H1 (cell line): ENCODE measurements at regions not wholly inside any gene's neighbourhood (a gene's known extent, or its start where the extent isn't known, plus 50 kb on each side); places are given as distances from the start of the nearest gene placed in this dataset.

Experiments used
- CTCF ChIA-PET: fragments of 300-600 bp; sonication (Branson Sonifier 250); formaldehyde crosslinking; loops from one replicate; lab custom pipeline; 2021; ENCODE audit not compliant: partially characterized antibody; lab: Charles Lee
- POLR2A ChIA-PET: fragments of 300-600 bp; sonication (Branson Sonifier 250); formaldehyde crosslinking; loops from one replicate; lab custom pipeline; 2021; ENCODE audit warnings: inconsistent platforms; ENCODE audit not compliant: partially characterized antibody; lab: Charles Lee
- DNase-seq, 2 experiments: peaks; one replicate each; pipeline versions ENCODE4 v3.0.0 to v3.0.0-alpha.2; 2010 to 2022; ENCODE audit warnings: low spot score in 2 of 2, low read depth in 1 of 2, mixed read lengths in 1 of 2
- FAIRE-seq: peaks from 2 replicates; lab custom pipeline; 2011; peaks lifted over from hg19 to GRCh38; lab: Jason Lieb, UNC
- H2AFZ ChIP-seq: 2 replicates; pipeline ENCODE4 v1.8.1; 2012; ENCODE audit warnings: low read length, inconsistent platforms
- H2AK5ac ChIP-seq: 2 replicates; pipeline ENCODE4 v1.6.1; 2013; ENCODE audit warnings: low read depth, low read length
- H2BK120ac ChIP-seq: replicated peaks from 2 replicates; pipeline ENCODE3; 2013; ENCODE audit warnings: low read depth, low read length, inconsistent platforms
- H2BK12ac ChIP-seq: 2 replicates; pipeline ENCODE4 v1.6.1; 2013; ENCODE audit warnings: low read depth, low read length
- H2BK15ac ChIP-seq: 2 replicates; pipeline ENCODE4 v1.6.1; 2013; ENCODE audit warnings: low read length
- H2BK20ac ChIP-seq: 2 replicates; pipeline ENCODE4 v1.6.1; 2013; ENCODE audit warnings: low read length
- H2BK5ac ChIP-seq: 2 replicates; pipeline ENCODE4 v1.6.1; 2013; ENCODE audit warnings: low read depth, low read length
- H3K14ac ChIP-seq: 2 replicates; pipeline ENCODE4 v1.6.1; 2013; ENCODE audit warnings: inconsistent platforms; ENCODE audit not compliant: insufficient read length
- H3K18ac ChIP-seq: 2 replicates; pipeline ENCODE4 v1.6.1; 2013; ENCODE audit warnings: low read length; ENCODE audit errors: extremely low read depth
- H3K23ac ChIP-seq: 2 replicates; pipeline ENCODE4 v1.6.1; 2013; ENCODE audit warnings: inconsistent platforms; ENCODE audit not compliant: insufficient read length
- H3K23me2 ChIP-seq: 2 replicates; pipeline ENCODE4 v1.6.1; 2013; ENCODE audit warnings: low read depth, low read length
- H3K27ac ChIP-seq: 2 replicates; pipeline ENCODE4 v1.6.1; 2011; ENCODE audit warnings: low read depth, low read length, inconsistent platforms
- H3K27me3 ChIP-seq, 4 experiments: replicated peaks in 1 of 4; 1 replicate in 1 of 4; 2 replicates in 3 of 4; pipeline versions ENCODE4 v1.6.1 to v1.8.1; 2011 to 2013; ENCODE audit warnings: low read length in 3 of 4, mild to moderate bottlenecking in 3 of 4, inconsistent platforms in 2 of 4, mixed read lengths in 2 of 4, moderate library complexity in 1 of 4; ENCODE audit not compliant: control insufficient read depth in 3 of 4, insufficient read depth in 3 of 4; ENCODE audit errors: extremely low read depth in 1 of 4
- H3K36me3 ChIP-seq, 4 experiments: 2 replicates each; pipeline versions ENCODE4 v1.6.1 to v1.8.1; 2011 to 2013; ENCODE audit warnings: mild to moderate bottlenecking in 4 of 4, low read length in 3 of 4, moderate library complexity in 2 of 4, control low read depth in 1 of 4, inconsistent platforms in 1 of 4; ENCODE audit not compliant: insufficient read depth in 4 of 4, control insufficient read depth in 2 of 4
- H3K4ac ChIP-seq: replicated peaks from 2 replicates; pipeline ENCODE3; 2013; ENCODE audit warnings: low read length, low read depth, mixed read lengths, inconsistent platforms; ENCODE audit not compliant: insufficient read length
- H3K4me1 ChIP-seq, 4 experiments: replicated peaks in 1 of 4; 1 replicate in 1 of 4; 2 replicates in 3 of 4; pipeline versions ENCODE4 v1.6.1 to v1.8.1; 2011 to 2013; ENCODE audit warnings: low read length in 3 of 4, inconsistent platforms in 2 of 4, mixed read lengths in 1 of 4; ENCODE audit not compliant: insufficient read depth in 4 of 4, control insufficient read depth in 3 of 4
- H3K4me2 ChIP-seq, 2 experiments: 2 replicates each; pipeline versions ENCODE4 v1.6.1 to v1.8.1; 2011 to 2013; ENCODE audit warnings: low read depth in 2 of 2, low read length in 2 of 2, control low read depth in 1 of 2, inconsistent platforms in 1 of 2, mild to moderate bottlenecking in 1 of 2; ENCODE audit not compliant: insufficient read depth in 1 of 2
- H3K4me3 ChIP-seq, 4 experiments: fragments of 200-600, 300-600 bp in 1 of 4; sonication (generic), shearing (Covaris generic), sonication (Bioruptor Twin) in 1 of 4; 2 replicates each; pipeline versions ENCODE4 v1.5.1 to v1.8.1; 2011 to 2016; ENCODE audit warnings: low read length in 4 of 4, low read depth in 3 of 4, control low read depth in 2 of 4, inconsistent platforms in 2 of 4, mild to moderate bottlenecking in 2 of 4, mixed read lengths in 1 of 4, moderate library complexity in 1 of 4; ENCODE audit not compliant: insufficient read depth in 2 of 4; ENCODE audit errors: extremely low read depth in 1 of 4
- H3K56ac ChIP-seq: replicated peaks from 2 replicates; pipeline ENCODE3; 2013; ENCODE audit warnings: low read depth, mild to moderate bottlenecking, mixed read lengths, low read length, inconsistent platforms; ENCODE audit not compliant: insufficient read length
- H3K79me1 ChIP-seq: 2 replicates; pipeline ENCODE4 v1.6.1; 2013; ENCODE audit warnings: low read depth, low read length, control low read depth
- H3K79me2 ChIP-seq, 2 experiments: 2 replicates each; pipeline versions ENCODE4 v1.6.1 to v1.8.1; 2012 to 2013; ENCODE audit warnings: low read length in 2 of 2, mild to moderate bottlenecking in 2 of 2, inconsistent platforms in 1 of 2; ENCODE audit not compliant: insufficient read depth in 2 of 2, control insufficient read depth in 1 of 2
- H3K9ac ChIP-seq, 4 experiments: replicated peaks in 1 of 4; 1 replicate in 1 of 4; 2 replicates in 3 of 4; pipeline versions ENCODE4 v1.6.1 to v1.8.1; 2011 to 2013; ENCODE audit warnings: low read depth in 3 of 4, low read length in 3 of 4, control low read depth in 2 of 4, mild to moderate bottlenecking in 2 of 4, moderate library complexity in 2 of 4, inconsistent platforms in 1 of 4; ENCODE audit errors: extremely low read depth in 1 of 4
- H3K9me3 ChIP-seq, 2 experiments: 2 replicates each; pipeline versions ENCODE4 v1.6.1 to v1.8.1; 2012 to 2013; ENCODE audit warnings: mild to moderate bottlenecking in 2 of 2, moderate library complexity in 2 of 2, control low read depth in 1 of 2, inconsistent platforms in 1 of 2, low read depth in 1 of 2, low read length in 1 of 2, mixed read lengths in 1 of 2; ENCODE audit not compliant: insufficient read depth in 2 of 2
- H4K20me1 ChIP-seq, 2 experiments: replicated peaks in 1 of 2; 2 replicates each; pipeline versions ENCODE3 to v1.8.1; 2011 to 2013; ENCODE audit warnings: inconsistent platforms in 2 of 2, low read length in 2 of 2, mild to moderate bottlenecking in 1 of 2; ENCODE audit not compliant: insufficient read depth in 2 of 2, control insufficient read depth in 1 of 2
- H4K5ac ChIP-seq: 2 replicates; pipeline ENCODE4 v1.6.1; 2013; ENCODE audit warnings: low read length, low read depth, mixed read lengths, inconsistent platforms; ENCODE audit not compliant: insufficient read length
- H4K8ac ChIP-seq: 2 replicates; pipeline ENCODE4 v1.8.0; 2013; ENCODE audit warnings: mild to moderate bottlenecking, moderate library complexity, low read length, inconsistent platforms; ENCODE audit not compliant: insufficient read depth; ENCODE audit errors: extremely low read depth
- H4K91ac ChIP-seq: replicated peaks from 2 replicates; pipeline ENCODE3; 2013; ENCODE audit warnings: low read length, mixed read lengths, inconsistent platforms; ENCODE audit not compliant: insufficient read length
- CEBPB ChIP-seq: IDR thresholded peaks from 2 replicates; pipeline ENCODE4 v1.6.1; 2012; ENCODE audit warnings: low read depth, low read length
- EZH2 ChIP-seq: fragments of 200-600 bp; sonication (generic); IDR thresholded peaks from 2 replicates; pipeline ENCODE4 v1.7.1; 2012; ENCODE audit warnings: low read depth, mild to moderate bottlenecking, moderate library complexity, low read length, inconsistent platforms; ENCODE audit not compliant: severe bottlenecking
- JUND ChIP-seq: IDR thresholded peaks from 2 replicates; pipeline ENCODE4 v1.6.1; 2011; ENCODE audit warnings: mild to moderate bottlenecking, improper control_type of control experiment, low read length
- NANOG ChIP-seq: IDR thresholded peaks from 2 replicates; pipeline ENCODE4 v1.6.1; 2011; ENCODE audit warnings: low read length, low read depth, mild to moderate bottlenecking, inconsistent platforms; ENCODE audit not compliant: insufficient read depth, poor library complexity, severe bottlenecking
- POLR2AphosphoS5 ChIP-seq: IDR thresholded peaks from 2 replicates; pipeline ENCODE4 v1.6.1; 2011; ENCODE audit warnings: low read depth, low read length
- RBBP5 ChIP-seq: IDR thresholded peaks from 2 replicates; pipeline ENCODE4 v1.7.1; 2012; ENCODE audit warnings: low read depth, mild to moderate bottlenecking, inconsistent platforms, low read length, moderate library complexity, borderline replicate concordance
- SIN3A ChIP-seq, 2 experiments: IDR thresholded peaks in 1 of 2; conservative IDR thresholded peaks in 1 of 2; 2 replicates each; pipeline ENCODE4 v1.6.1; 2011 to 2012; ENCODE audit warnings: low read length in 2 of 2, improper control_type of control experiment in 1 of 2, low read depth in 1 of 2, mild to moderate bottlenecking in 1 of 2
- TAF1 ChIP-seq: IDR thresholded peaks from 2 replicates; pipeline ENCODE4 v1.6.1; 2011; ENCODE audit warnings: mild to moderate bottlenecking, low read depth, low read length
- TEAD4 ChIP-seq: IDR thresholded peaks from 2 replicates; pipeline ENCODE4 v1.6.1; 2012; ENCODE audit warnings: low read depth, low read length, inconsistent platforms, mixed read lengths
- YY1 ChIP-seq: IDR thresholded peaks from 2 replicates; pipeline ENCODE4 v1.6.1; 2011; ENCODE audit warnings: low read depth, mild to moderate bottlenecking, low read length
- WGBS, 2 experiments: shearing (Covaris generic) in 1 of 2; methylation state at CpG; one replicate each; pipeline versions ENCODE4 v1.1.6 to v1.1.7; 2013 to 2015; ENCODE audit warnings: low lambda C conversion rate in 2 of 2, mixed read lengths in 2 of 2, inconsistent platforms in 1 of 2, low coverage in 1 of 2, missing lambda C conversion rate in 1 of 2; ENCODE audit not compliant: insufficient replicate concordance in 2 of 2, insufficient coverage in 1 of 2, insufficient read length in 1 of 2; ENCODE audit errors: extremely low coverage in 1 of 2, missing lambda C conversion rate in 1 of 2; 5-methylcytosine and 5-hydroxymethylcytosine counted together
- TF ChIP-seq, protein P1 (sequence below): IDR thresholded peaks from 2 replicates; pipeline ENCODE4 v1.6.1; 2011; ENCODE audit warnings: low read length, improper control_type of control experiment
- TF ChIP-seq, protein P2 (sequence below): IDR thresholded peaks from 2 replicates; pipeline ENCODE4 v1.6.1; 2012; ENCODE audit warnings: inconsistent platforms

DNA sequence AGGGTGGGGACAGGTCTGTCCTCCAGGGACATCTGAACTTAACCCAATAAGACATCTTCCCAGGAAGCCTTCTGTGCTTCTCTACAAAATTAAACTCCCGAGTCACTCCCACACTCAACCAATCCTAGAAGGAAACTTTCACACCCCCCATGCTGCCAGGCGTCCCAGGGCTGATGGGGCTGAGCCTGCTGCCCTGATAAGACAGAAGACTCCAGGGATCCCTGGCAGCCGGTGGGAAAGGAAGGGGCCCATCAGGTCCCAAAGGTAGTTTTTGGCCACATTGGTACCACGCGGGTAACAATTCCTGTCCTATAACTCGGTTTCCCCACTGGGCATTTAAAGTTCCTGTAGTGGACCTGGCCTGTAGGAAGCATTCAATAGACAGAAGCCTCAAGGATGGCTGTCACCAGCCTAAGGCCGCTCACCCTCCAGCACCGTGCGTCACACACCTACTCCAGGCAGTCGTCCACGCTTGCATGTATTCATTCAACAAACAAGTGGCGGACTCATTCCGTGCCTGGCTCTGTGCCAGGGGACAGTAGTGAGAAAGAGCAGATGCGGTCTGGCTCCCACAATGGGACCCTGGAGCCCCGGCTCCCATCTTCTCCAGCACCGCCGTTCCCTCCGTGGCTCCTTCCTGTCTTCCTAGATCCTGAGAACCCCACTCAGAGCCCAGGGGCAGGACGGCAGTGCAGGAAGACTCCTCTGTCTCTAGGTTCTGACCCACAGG is 465.2 kb downstream of the NPHP4 start:
- H3K4me3 ChIP-seq = no peak overlapping the region
- H3K79me1 ChIP-seq = no peaks in the 10 kb centered on the region
- no peak overlapping the region for H2AK5ac ChIP-seq
- H4K20me1 ChIP-seq = no peaks in the 10 kb centered on the region
- no peak overlapping the region for H3K4me2 ChIP-seq
- no peak overlapping the region for H3K4ac ChIP-seq
- no peak overlapping the region for H3K14ac ChIP-seq
- no peak overlapping the region for H4K8ac ChIP-seq
- DNase-seq (no peak), FAIRE-seq (no peak)
- H3K56ac ChIP-seq = no peak overlapping the region
- no peaks in the 10 kb centered on the region for H3K36me3 ChIP-seq
- no peaks in the 10 kb centered on the region for H3K9me3 ChIP-seq
- peaks cover 0 to 3% (median 0%) of the 10 kb centered on the region in 4 experiments; a peak in 1 of 7 replicates for H3K27me3 ChIP-seq
- no peak overlapping the region for H2BK12ac ChIP-seq
- ChIA-PET POLR2A (no interaction called here), CTCF (interaction anchor here (1.4 to 1.7 kb wide), 2 partner anchors 12 to 94 kb away, joined by 4 to 12 read pairs; no protein-coding TSS in a partner anchor)
- no peaks in the 10 kb centered on the region for H3K23me2 ChIP-seq
- H2BK120ac ChIP-seq = no peak overlapping the region
- no peak overlapping the region for H2BK15ac ChIP-seq
- H4K91ac ChIP-seq = no peak overlapping the region
- WGBS, 2 experiments = 84% methylated on average over 16 of the region's 19 CpGs; no CpG with 5 or more reads in 1 of the 2 experiments
- no peaks in the 10 kb centered on the region for H3K79me2 ChIP-seq
- H3K4me1 ChIP-seq = no peaks in the 10 kb centered on the region; a peak in 1 of 7 replicates
- H2BK5ac ChIP-seq = no peak overlapping the region
- no peak overlapping the region for H2AFZ ChIP-seq
- H3K27ac ChIP-seq = no peak overlapping the region
- no peak overlapping the region for H3K23ac ChIP-seq
- H4K5ac ChIP-seq = no peak overlapping the region
- H3K18ac ChIP-seq = no peak overlapping the region
- no peak overlapping the region for H3K9ac ChIP-seq
- no peak overlapping the region for H2BK20ac ChIP-seq
- no peak for TF ChIP-seq POLR2AphosphoS5
- TF ChIP-seq RBBP5 = no peak
- no peak for TF ChIP-seq SIN3A (conservative IDR thresholded peaks at IDR 0.05 in 1 of 2, IDR thresholded peaks at IDR 0.05 in 1 of 2; ENCODE audit: low read depth in 1 of 2, low read length in 2 of 2)
- TF ChIP-seq, protein P1, sequence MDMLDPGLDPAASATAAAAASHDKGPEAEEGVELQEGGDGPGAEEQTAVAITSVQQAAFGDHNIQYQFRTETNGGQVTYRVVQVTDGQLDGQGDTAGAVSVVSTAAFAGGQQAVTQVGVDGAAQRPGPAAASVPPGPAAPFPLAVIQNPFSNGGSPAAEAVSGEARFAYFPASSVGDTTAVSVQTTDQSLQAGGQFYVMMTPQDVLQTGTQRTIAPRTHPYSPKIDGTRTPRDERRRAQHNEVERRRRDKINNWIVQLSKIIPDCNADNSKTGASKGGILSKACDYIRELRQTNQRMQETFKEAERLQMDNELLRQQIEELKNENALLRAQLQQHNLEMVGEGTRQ = no peak
- TF ChIP-seq TEAD4 = no peak
- TF ChIP-seq, protein P2, sequence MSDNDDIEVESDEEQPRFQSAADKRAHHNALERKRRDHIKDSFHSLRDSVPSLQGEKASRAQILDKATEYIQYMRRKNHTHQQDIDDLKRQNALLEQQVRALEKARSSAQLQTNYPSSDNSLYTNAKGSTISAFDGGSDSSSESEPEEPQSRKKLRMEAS = no peak
- no peak for TF ChIP-seq NANOG
- TF ChIP-seq CEBPB = no peak
- TF ChIP-seq YY1 = no peak
- no peak for TF ChIP-seq TAF1
- no peak for TF ChIP-seq EZH2
- no peak for TF ChIP-seq JUND
